Gastroesophageal sphincter (tissue), 3 donors: ENCODE measurements at regions not wholly inside any gene's neighbourhood (a gene's known extent, or its start where the extent isn't known, plus 50 kb on each side); places are given as distances from the start of the nearest gene placed in this dataset.

ENCODE experiments used
- EP300 ChIP-seq: sonication (generic); formaldehyde crosslinking; IDR thresholded peaks from one replicate; pipeline ENCODE4 v1.6.1; 2017; ENCODE audit warnings: antibody characterized with exemption, mild to moderate bottlenecking
- POLR2AphosphoS5 ChIP-seq: sonication (generic); formaldehyde crosslinking; IDR thresholded peaks from one replicate; pipeline ENCODE4 v1.6.1; 2017; ENCODE audit warnings: antibody characterized with exemption
- TF ChIP-seq, protein P1 (sequence below), 4 experiments: fragments of 200-600 bp in 2 of 4; fragments of 450-650 bp in 2 of 4; sonication (generic) in 1 of 4; IDR thresholded peaks; one replicate each; pipeline ENCODE4 v1.5.1; 2017 to 2019; ENCODE audit warnings: antibody characterized with exemption in 4 of 4, mild to moderate bottlenecking in 2 of 4, moderate library complexity in 2 of 4

DNA sequence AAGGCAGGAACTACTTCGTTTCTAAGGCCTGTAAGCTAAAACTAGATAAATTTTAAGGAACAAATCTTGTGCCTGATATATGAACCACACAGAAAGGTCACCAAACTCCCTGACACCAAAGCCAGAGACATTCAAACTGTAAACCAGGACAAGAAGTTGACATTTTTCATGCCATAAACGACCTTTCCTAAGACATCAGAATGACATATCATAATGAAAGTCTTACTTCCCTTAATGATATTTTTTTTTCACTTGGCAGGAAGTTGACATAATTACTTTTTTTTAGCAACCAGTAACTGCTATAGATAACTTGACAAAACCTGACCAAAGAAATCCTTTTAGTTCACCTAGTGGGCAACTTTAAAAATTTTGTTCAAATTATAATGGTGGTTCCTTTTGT lies 231.5 kb upstream of the AGTR2 start:
- TF ChIP-seq, protein P1, sequence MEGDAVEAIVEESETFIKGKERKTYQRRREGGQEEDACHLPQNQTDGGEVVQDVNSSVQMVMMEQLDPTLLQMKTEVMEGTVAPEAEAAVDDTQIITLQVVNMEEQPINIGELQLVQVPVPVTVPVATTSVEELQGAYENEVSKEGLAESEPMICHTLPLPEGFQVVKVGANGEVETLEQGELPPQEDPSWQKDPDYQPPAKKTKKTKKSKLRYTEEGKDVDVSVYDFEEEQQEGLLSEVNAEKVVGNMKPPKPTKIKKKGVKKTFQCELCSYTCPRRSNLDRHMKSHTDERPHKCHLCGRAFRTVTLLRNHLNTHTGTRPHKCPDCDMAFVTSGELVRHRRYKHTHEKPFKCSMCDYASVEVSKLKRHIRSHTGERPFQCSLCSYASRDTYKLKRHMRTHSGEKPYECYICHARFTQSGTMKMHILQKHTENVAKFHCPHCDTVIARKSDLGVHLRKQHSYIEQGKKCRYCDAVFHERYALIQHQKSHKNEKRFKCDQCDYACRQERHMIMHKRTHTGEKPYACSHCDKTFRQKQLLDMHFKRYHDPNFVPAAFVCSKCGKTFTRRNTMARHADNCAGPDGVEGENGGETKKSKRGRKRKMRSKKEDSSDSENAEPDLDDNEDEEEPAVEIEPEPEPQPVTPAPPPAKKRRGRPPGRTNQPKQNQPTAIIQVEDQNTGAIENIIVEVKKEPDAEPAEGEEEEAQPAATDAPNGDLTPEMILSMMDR (IDR thresholded peaks at IDR 0.05) = no peak
- TF ChIP-seq EP300 (no peak), POLR2AphosphoS5 (no peak)
